Left lobe of liver (tissue), 2 donors: ENCODE measurements at regions not wholly inside any gene's neighbourhood (a gene's known extent, or its start where the extent isn't known, plus 50 kb on each side); places are given as distances from the start of the nearest gene placed in this dataset.

Experiments
- ATAC-seq: fragments of 200-7000 bp; cut with Tn5 transposase; one replicate; pipeline ENCODE4 v1.9.1; 2020; ENCODE audit warnings: mild to moderate bottlenecking, moderate library complexity
- DNase-seq: peaks from one replicate; pipeline ENCODE4 v3.0.0-alpha.2; 2020; ENCODE audit warnings: low spot score
- donor health status: DM: no; HTN: no; CAD: no; lungs with moderate emphysema.
- donor health status: DM: no; HTN: yes; CAD: no.

- DNase-seq (no peak), ATAC-seq (no peak)
Measured at GRCh38 chr19:30318261-30318660, 53.9 kb upstream of the ZNF536 start.

GRCh38 chr19:30318936-30319335 lies 53.2 kb upstream of the ZNF536 start:
- ATAC-seq = no peak
- peak; percentile 19 for DNase-seq

- ATAC-seq = no peak
Measured at GRCh38 chr19:30319411-30319810, 52.8 kb upstream of the ZNF536 start.

GRCh38 chr19:30319876-30320275 lies 52.3 kb upstream of the ZNF536 start:
- ATAC-seq = no peak

More at GRCh38 chr19:30319411-30319810, 52.8 kb upstream of the ZNF536 start:
- DNase-seq = no peak

GRCh38 chr19:30320466-30320865 lies 51.7 kb upstream of the ZNF536 start:
- peak; percentile 26 for DNase-seq
- no peak for ATAC-seq

More at GRCh38 chr19:30319876-30320275, 52.3 kb upstream of the ZNF536 start:
- no peak for DNase-seq

- ATAC-seq = no peak
- DNase-seq = peak; percentile 5
Measured at GRCh38 chr19:30320916-30321315, 51.3 kb upstream of the ZNF536 start.
